ENCODE measurements at regions not wholly inside any gene's neighbourhood (a gene's known extent, or its start where the extent isn't known, plus 50 kb on each side); places are given as distances from the start of the nearest gene placed in this dataset.

DNA sequence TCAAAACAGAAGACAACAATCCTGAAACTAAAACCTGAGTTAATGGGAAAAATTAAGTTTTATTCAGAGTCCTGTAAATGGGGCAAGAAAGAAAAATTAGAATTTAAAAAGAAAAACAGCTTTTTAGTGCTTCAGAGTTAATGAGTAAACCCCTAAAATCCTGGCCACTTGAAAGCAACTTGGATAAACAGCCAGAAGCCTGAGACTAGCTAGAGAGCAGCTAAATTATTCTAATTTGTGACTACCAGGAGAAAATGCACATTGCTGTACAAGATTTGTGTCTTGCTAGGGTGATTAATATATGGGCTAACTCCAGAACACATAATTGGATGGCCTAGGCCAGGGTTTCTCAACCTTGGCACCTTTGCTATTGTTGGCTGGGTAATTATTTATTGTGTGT lies 62.4 kb upstream of the ARG1 start:
- DNase-seq: no peak

DNA sequence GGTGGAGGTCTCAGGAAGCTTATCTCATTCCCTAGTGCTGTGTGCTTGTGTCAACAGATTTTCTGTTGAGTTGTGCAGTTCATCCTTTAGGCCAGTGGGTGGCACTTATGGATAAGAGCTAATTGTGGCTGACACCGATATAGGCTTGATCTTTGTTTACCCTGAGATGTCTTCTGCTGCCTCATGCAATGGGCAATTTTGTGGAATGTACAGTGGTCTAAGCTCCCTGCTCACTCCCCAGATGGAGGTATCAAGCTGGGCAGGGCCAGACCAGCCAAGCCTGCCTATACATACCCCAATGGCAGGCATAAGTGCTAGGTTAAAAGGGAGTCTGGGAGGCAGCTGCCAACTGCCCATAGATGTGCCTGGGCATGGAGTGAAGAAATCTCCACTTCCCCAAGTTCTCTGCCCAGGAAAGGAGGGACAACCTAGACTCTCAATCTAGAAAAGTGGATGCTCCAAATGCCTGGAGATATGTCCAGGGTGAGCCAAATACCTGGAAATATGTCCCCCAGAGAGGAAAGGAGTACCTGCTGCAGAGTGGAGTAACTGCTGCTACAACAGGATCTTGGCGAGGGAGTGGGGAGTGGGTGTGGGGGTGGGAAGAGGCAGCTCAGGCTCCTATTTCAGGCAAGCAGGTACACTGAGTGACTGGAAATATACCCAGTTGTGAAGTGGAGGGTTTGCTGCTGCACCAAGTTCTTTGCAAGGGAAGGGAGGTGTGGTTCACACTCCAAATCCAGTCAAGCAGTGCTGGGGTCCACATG lies 53.2 kb upstream of the ARG1 start:
- no peak for DNase-seq
